Activated T-helper 2 cell treated with anti-CD3 and anti-CD28 coated beads, Interferon-gamma antibody, Interleukin-2, Interleukin-4, amounts not matched to agents 10 μg/mL and 5 μg/mL and 100 μg/mL, durations not matched to agents 14 hours and 24 hours and 36 hours (primary cell): ENCODE measurements at regions not wholly inside any gene's neighbourhood (a gene's known extent, or its start where the extent isn't known, plus 50 kb on each side); places are given as distances from the start of the nearest gene placed in this dataset.
"Not testable (repeated sequence)": the region's sequence is repeated elsewhere in the genome, so short reads cannot be mapped to it uniquely, and the experiment has no call there.

ENCODE experiments used
- DNase-seq: peaks from one replicate; pipeline ENCODE4 v3.0.0; 2021; ENCODE audit warnings: low spot score
- H3K27ac Mint-ChIP-seq: one replicate; pipeline ENCODE4 v1.8.0; 2021; ENCODE audit warnings: mixed read lengths
- H3K27me3 Mint-ChIP-seq: one replicate; pipeline ENCODE4 v1.8.0; 2021; ENCODE audit warnings: low read depth, mixed read lengths
- H3K36me3 Mint-ChIP-seq: one replicate; pipeline ENCODE4 v1.8.0; 2021; ENCODE audit warnings: low read depth, mixed read lengths
- H3K4me1 Mint-ChIP-seq: one replicate; pipeline ENCODE4 v1.8.0; 2021; ENCODE audit warnings: low read depth, mixed read lengths
- H3K4me3 Mint-ChIP-seq: one replicate; pipeline ENCODE4 v1.8.0; 2021; ENCODE audit warnings: low read depth, mild to moderate bottlenecking, moderate library complexity, mixed read lengths
- H3K9me3 Mint-ChIP-seq: one replicate; pipeline ENCODE4 v1.8.0; 2021; ENCODE audit warnings: mixed read lengths
- intact Hi-C: fragments of 100-400 bp; cut with micrococcal nuclease; formaldehyde crosslinking; loops from one replicate; pipeline ENCODE4 v1.15.1; 2023

GRCh38 chr2:14866736-14867352 lies 234.3 kb downstream of the LRATD1 start:
- Mint-ChIP-seq H3K9me3 (peaks cover 7% of the 10 kb centered on the region), H3K27ac (no peak overlapping the region), H3K4me1 (no peaks in the 10 kb centered on the region), H3K4me3 (no peak overlapping the region), H3K27me3 (no peaks in the 10 kb centered on the region), H3K36me3 (no peaks in the 10 kb centered on the region)
- no peak for DNase-seq
- intact Hi-C loops = no loop called here

GRCh38 chr2:14867853-14868252 lies 235.3 kb downstream of the LRATD1 start:
- intact Hi-C loops = no loop called here
- H3K4me1 Mint-ChIP-seq = no peaks in the 10 kb centered on the region
- H3K27me3 Mint-ChIP-seq = no peaks in the 10 kb centered on the region

DNA sequence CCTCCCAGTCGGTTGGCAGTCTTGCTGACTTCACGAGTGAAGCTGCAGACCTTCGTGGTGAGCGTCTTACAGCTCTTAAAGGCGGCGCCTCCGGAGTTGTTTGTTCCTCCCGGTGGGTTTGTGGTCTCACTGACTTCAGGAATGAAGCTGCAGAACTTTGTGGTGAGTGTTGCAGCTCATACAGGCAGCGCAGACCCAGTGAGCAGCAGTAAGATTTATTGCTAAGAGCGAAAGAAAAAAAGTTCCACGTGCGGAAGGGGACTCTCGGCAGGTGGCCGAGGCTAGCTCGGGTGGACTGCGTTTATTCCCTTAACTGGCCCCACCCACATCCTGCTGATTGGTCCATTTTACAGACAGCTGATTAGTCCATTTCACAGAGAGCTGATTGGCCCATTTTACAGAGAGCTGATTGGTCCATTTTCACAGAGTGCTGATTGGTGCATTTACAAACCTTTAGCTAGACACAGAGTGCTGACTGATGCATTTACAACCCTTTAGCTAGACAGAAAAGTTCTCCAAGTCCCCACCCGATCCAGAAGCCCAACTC lies 240.3 kb downstream of the LRATD1 start:
- no peak for DNase-seq
- no peak overlapping the region for H3K4me3 Mint-ChIP-seq
- no peak overlapping the region for H3K27ac Mint-ChIP-seq
- no peaks in the 10 kb centered on the region for H3K36me3 Mint-ChIP-seq
- H3K9me3 Mint-ChIP-seq = no peaks in the 10 kb centered on the region
- intact Hi-C loops = no loop called here
- no peaks in the 10 kb centered on the region for H3K4me1 Mint-ChIP-seq
- H3K27me3 Mint-ChIP-seq = no peaks in the 10 kb centered on the region

More at GRCh38 chr2:14867853-14868252, 235.3 kb downstream of the LRATD1 start:
- no peak overlapping the region for H3K4me3 Mint-ChIP-seq
- no peak overlapping the region for H3K27ac Mint-ChIP-seq
- peaks cover 7% of the 10 kb centered on the region for H3K9me3 Mint-ChIP-seq
- H3K36me3 Mint-ChIP-seq = no peaks in the 10 kb centered on the region
- DNase-seq = no peak

DNA sequence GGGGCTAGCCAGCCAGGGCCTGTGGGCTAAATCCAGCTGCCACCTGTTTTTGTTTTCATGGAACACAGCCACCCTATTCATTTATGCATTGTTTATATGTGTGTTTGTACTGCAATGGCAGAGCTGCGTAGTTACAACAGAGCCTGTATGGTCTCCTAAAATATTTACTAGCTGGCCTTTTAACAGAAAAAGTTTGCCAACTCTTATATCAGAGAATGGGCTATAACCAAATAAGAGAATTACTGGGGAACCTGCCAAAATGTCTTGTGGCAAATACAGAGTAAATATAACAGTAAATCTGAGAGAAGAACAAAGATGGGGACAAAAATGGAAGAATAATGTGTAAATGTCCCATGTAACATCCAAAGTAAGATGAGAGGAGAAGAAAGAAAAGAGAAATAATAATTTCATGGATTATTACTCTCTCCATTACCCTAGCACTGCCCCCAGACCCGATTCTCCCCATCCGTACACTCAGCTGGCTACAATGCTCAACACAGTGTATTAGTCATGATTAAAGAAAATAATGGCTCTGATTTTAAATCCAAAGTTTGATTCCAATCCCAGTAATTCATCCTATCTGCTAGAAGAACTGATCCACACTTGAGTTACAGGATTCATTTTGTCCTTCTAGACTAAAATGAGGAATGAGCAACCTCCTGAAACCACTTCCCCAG lies 249.3 kb downstream of the LRATD1 start:
- H3K36me3 Mint-ChIP-seq = no peaks in the 10 kb centered on the region
- no peak overlapping the region for H3K27ac Mint-ChIP-seq
- intact Hi-C loops = no loop called here
- H3K4me3 Mint-ChIP-seq = no peak overlapping the region
- H3K4me1 Mint-ChIP-seq = no peaks in the 10 kb centered on the region
- DNase-seq = no peak
- no peaks in the 10 kb centered on the region for H3K9me3 Mint-ChIP-seq
- no peaks in the 10 kb centered on the region for H3K27me3 Mint-ChIP-seq

- intact Hi-C loops = no loop called here
- H3K4me3 Mint-ChIP-seq = no peak overlapping the region
Measured at GRCh38 chr2:14884651-14885050, 252.1 kb downstream of the LRATD1 start.

DNA sequence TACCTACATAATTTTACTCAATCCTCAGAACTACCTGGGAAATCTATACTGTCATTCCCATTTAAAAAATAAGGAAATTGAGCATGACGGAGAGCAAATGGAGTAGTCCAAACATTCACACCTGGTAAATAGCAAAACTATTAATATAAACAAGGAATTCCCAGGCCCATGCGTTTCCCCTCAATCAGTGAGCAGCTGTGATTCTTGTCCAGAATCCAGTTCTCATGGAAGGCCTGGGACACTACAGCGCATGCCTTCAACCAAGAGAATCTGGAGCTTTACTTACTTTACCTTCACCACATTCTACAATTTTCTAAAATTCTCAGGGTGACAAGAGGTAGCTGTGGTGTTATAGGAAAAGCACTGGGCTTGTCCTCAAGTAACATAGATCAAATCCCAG lies 259.0 kb downstream of the LRATD1 start:
- Mint-ChIP-seq H3K36me3 (no peaks in the 10 kb centered on the region), H3K27me3 (no peaks in the 10 kb centered on the region), H3K9me3 (no peaks in the 10 kb centered on the region), H3K4me1 (no peaks in the 10 kb centered on the region), H3K27ac (no peak overlapping the region), H3K4me3 (no peak overlapping the region)
- no peak for DNase-seq
- intact Hi-C loops = no loop called here

More at GRCh38 chr2:14884651-14885050, 252.1 kb downstream of the LRATD1 start:
- Mint-ChIP-seq H3K36me3 (no peaks in the 10 kb centered on the region), H3K27me3 (no peaks in the 10 kb centered on the region), H3K4me1 (no peaks in the 10 kb centered on the region), H3K27ac (no peak overlapping the region), H3K9me3 (no peaks in the 10 kb centered on the region)
- DNase-seq = no peak

DNA sequence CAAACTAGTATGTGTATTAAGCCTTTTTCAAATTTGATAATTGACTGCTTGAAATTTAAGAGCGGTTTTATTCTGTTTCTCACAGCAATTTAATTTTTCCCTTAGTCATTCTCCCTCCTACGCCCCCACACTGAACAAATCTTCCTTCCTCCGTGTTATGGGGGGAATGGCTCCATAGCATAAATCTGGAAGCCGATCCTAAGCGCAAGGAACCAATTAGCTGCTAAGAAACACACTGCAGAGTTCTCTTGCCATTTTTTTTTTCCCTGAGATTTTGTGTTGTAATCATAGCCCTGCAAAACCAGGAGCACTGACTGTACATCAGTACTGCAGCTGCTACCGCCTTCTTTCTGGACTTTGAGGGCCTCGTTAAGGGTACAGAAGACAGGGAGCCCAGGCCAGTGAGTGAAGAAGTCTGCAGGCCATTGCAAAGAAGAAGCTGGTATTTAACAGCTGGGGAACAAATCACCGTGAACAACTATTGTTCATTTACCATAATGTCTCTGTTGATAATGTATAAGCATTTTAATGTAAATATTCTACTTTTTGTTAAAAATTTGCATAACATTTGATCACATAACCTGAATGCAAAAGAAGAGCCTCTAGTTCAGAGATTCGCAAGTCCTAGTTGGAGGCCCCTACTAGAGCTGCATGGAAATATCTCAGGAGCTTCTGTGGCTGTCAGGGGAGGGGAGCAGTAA lies 264.0 kb downstream of the LRATD1 start:
- no peaks in the 10 kb centered on the region for H3K36me3 Mint-ChIP-seq
- no peak overlapping the region for H3K27ac Mint-ChIP-seq

GRCh38 chr2:14899621-14900414 lies 267.3 kb downstream of the LRATD1 start:
- H3K4me1 Mint-ChIP-seq = no peaks in the 10 kb centered on the region
- no peaks in the 10 kb centered on the region for H3K9me3 Mint-ChIP-seq
- H3K36me3 Mint-ChIP-seq = no peaks in the 10 kb centered on the region
- H3K4me3 Mint-ChIP-seq = no peak overlapping the region
- no peaks in the 10 kb centered on the region for H3K27me3 Mint-ChIP-seq
- intact Hi-C loops = loop anchor here (5.0 to 10.0 kb wide), 2 partner anchors 155 to 257 kb away; no protein-coding TSS in a partner anchor
- H3K27ac Mint-ChIP-seq = no peak overlapping the region
- no peak for DNase-seq

More for the DNA sequence above, 264.0 kb downstream of the LRATD1 start:
- Mint-ChIP-seq H3K4me1 (no peaks in the 10 kb centered on the region), H3K9me3 (no peaks in the 10 kb centered on the region), H3K27me3 (no peaks in the 10 kb centered on the region), H3K4me3 (no peak overlapping the region)
- intact Hi-C loops = no loop called here
- no peak for DNase-seq

DNA sequence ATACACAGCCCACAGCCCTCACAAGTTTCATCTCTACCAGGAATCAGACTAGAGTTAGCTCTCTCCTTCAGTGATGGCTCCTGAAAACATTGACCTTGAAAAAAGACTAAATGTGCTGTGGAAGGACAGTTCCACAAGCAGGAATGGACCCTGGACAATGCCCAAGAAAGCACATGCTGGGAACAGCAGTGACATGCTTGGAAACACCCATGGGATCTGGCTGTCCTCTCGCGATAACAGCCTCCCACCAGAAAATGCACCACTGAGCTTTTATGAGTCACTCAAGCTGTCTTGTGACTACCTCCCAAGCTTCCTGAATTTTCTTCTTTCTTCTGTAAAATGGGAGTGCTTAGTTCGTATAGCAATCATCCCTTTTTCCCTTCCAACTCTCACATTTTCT lies 269.2 kb downstream of the LRATD1 start:
- no peaks in the 10 kb centered on the region for H3K9me3 Mint-ChIP-seq
- intact Hi-C loops = loop anchor here (5.0 to 10.0 kb wide), 2 partner anchors 153 to 256 kb away; no protein-coding TSS in a partner anchor
- H3K4me1 Mint-ChIP-seq = no peaks in the 10 kb centered on the region
- no peak for DNase-seq
- no peaks in the 10 kb centered on the region for H3K27me3 Mint-ChIP-seq
- H3K36me3 Mint-ChIP-seq = no peaks in the 10 kb centered on the region
- no peak overlapping the region for H3K4me3 Mint-ChIP-seq
- no peak overlapping the region for H3K27ac Mint-ChIP-seq

DNA sequence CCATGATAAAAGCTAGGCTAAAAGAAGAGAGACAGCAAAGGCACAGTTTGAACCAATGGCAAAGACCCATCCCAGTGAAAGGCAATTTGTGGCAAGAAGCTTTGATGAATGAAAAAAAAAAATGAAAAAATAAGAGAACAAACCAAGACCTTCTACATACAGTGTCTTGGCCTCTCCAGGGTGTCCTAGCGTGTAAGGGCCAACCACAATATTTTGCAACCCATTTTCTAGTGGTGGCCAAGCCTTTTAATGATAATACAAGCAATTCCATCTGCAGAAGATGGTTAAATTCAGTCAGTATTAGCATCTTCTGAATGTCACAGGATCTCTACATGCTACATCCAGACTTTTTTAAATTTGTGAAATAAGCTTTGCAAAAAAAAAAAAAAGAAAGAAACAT lies 270.4 kb downstream of the LRATD1 start:
- Mint-ChIP-seq H3K9me3 (no peaks in the 10 kb centered on the region), H3K27ac (no peak overlapping the region), H3K27me3 (no peaks in the 10 kb centered on the region), H3K4me3 (no peak overlapping the region), H3K36me3 (no peaks in the 10 kb centered on the region), H3K4me1 (no peaks in the 10 kb centered on the region)
- no peak for DNase-seq
- intact Hi-C loops = loop anchor here (1.0 to 10.0 kb wide), 3 partner anchors 152 to 674 kb away; no protein-coding TSS in a partner anchor

- no peaks in the 10 kb centered on the region for H3K4me1 Mint-ChIP-seq
- H3K4me3 Mint-ChIP-seq = no peak overlapping the region
- no peaks in the 10 kb centered on the region for H3K9me3 Mint-ChIP-seq
- no peaks in the 10 kb centered on the region for H3K36me3 Mint-ChIP-seq
- intact Hi-C loops = loop anchor here (1.0 to 10.0 kb wide), 3 partner anchors 151 to 673 kb away; no protein-coding TSS in a partner anchor
- no peaks in the 10 kb centered on the region for H3K27me3 Mint-ChIP-seq
- peak; percentile 55 for DNase-seq
- no peak overlapping the region for H3K27ac Mint-ChIP-seq
Measured at GRCh38 chr2:14903709-14904374, 271.3 kb downstream of the LRATD1 start.

- H3K9me3 Mint-ChIP-seq, H3K4me1 Mint-ChIP-seq, H3K27ac Mint-ChIP-seq, H3K27me3 Mint-ChIP-seq, H3K36me3 Mint-ChIP-seq, DNase-seq, H3K4me3 Mint-ChIP-seq: not testable (repeated sequence)
- intact Hi-C loops = loop anchor here (5.0 to 10.0 kb wide), 2 partner anchors 150 to 253 kb away; no protein-coding TSS in a partner anchor
Measured at GRCh38 chr2:14904378-14904777, 271.9 kb downstream of the LRATD1 start.
